ENCODE measurements at regions not wholly inside any gene's neighbourhood (a gene's known extent, or its start where the extent isn't known, plus 50 kb on each side); places are given as distances from the start of the nearest gene placed in this dataset.

GRCh38 chr1:55588309-55588708 lies 373.1 kb upstream of the USP24 start:
- no peak overlapping the region for H3K4me3 ChIP-seq (ENCODE audit: low read length)
- H3K36me3 ChIP-seq (ENCODE audit: control insufficient read depth, insufficient read depth, low read length), result no peaks in the 10 kb centered on the region
- peaks cover 6% of the 10 kb centered on the region for H3K4me1 ChIP-seq (ENCODE audit: control insufficient read depth, insufficient read depth, low read length)
- no peak for DNase-seq
- no peaks in the 10 kb centered on the region for H3K9me3 ChIP-seq (ENCODE audit: control insufficient read depth, low read length)
- H3K27ac ChIP-seq (ENCODE audit: low read depth, low read length), result no peak overlapping the region
- TF ChIP-seq CTCF (conservative IDR thresholded peaks at IDR 0.05), result no peak
- H3K27me3 Mint-ChIP-seq (ENCODE audit: insufficient read depth), result peaks cover 80% of the 10 kb centered on the region
- no peak overlapping the region for H3K27ac Mint-ChIP-seq
- H3K36me3 Mint-ChIP-seq (ENCODE audit: low read depth), result no peaks in the 10 kb centered on the region
- H3K4me1 Mint-ChIP-seq, result peaks cover 13% of the 10 kb centered on the region
- H3K27me3 ChIP-seq (ENCODE audit: control insufficient read depth, insufficient read depth, low read length, poor library complexity, severe bottlenecking), result peaks cover 88% of the 10 kb centered on the region
- no peaks in the 10 kb centered on the region for H3K9me3 Mint-ChIP-seq
- H3K9ac ChIP-seq (ENCODE audit: extremely low read depth, low read length, poor library complexity, severe bottlenecking), result no peak overlapping the region
- 84 to 87% methylated on average over 2 of the region's 2 CpGs for WGBS, 2 experiments (ENCODE audit: insufficient coverage in 1 of 2, insufficient read length in 1 of 2)
- H3K4me3 Mint-ChIP-seq, result no peak overlapping the region

GRCh38 chr1:55586771-55587170 lies 371.6 kb upstream of the USP24 start:
- H3K9me3 Mint-ChIP-seq, result no peaks in the 10 kb centered on the region
- H3K4me3 ChIP-seq (ENCODE audit: low read length), result no peak overlapping the region
- no peak overlapping the region for H3K27ac Mint-ChIP-seq
- peaks cover 78% of the 10 kb centered on the region for H3K27me3 ChIP-seq (ENCODE audit: control insufficient read depth, insufficient read depth, low read length, poor library complexity, severe bottlenecking)
- TF ChIP-seq CTCF (conservative IDR thresholded peaks at IDR 0.05), result no peak
- no peak for DNase-seq
- H3K4me1 Mint-ChIP-seq, result peaks cover 12% of the 10 kb centered on the region
- H3K36me3 Mint-ChIP-seq (ENCODE audit: low read depth), result no peaks in the 10 kb centered on the region
- no peaks in the 10 kb centered on the region for H3K36me3 ChIP-seq (ENCODE audit: control insufficient read depth, insufficient read depth, low read length)
- H3K27me3 Mint-ChIP-seq (ENCODE audit: insufficient read depth), result peaks cover 72% of the 10 kb centered on the region
- no peaks in the 10 kb centered on the region for H3K9me3 ChIP-seq (ENCODE audit: control insufficient read depth, low read length)
- no peak overlapping the region for H3K27ac ChIP-seq (ENCODE audit: low read depth, low read length)
- 99% methylated on average over 3 of the region's 3 CpGs; no CpG with 5 or more reads in 1 of the 2 experiments for WGBS, 2 experiments (ENCODE audit: insufficient coverage in 1 of 2, insufficient read length in 1 of 2)
- peaks cover 4% of the 10 kb centered on the region for H3K4me1 ChIP-seq (ENCODE audit: control insufficient read depth, insufficient read depth, low read length)
- H3K4me3 Mint-ChIP-seq, result no peak overlapping the region
- no peak overlapping the region for H3K9ac ChIP-seq (ENCODE audit: extremely low read depth, low read length, poor library complexity, severe bottlenecking)

- no peaks in the 10 kb centered on the region for H3K9me3 Mint-ChIP-seq
- Histone ChIP-seq H3K9me3 (ENCODE audit: control insufficient read depth, low read length) (no peaks in the 10 kb centered on the region), H3K27me3 (ENCODE audit: control insufficient read depth, insufficient read depth, low read length, poor library complexity, severe bottlenecking) (peaks cover 65% of the 10 kb centered on the region), H3K27ac (ENCODE audit: low read depth, low read length) (peak overlapping the region; percentile 76), H3K4me3 (ENCODE audit: low read length) (no peak overlapping the region), H3K36me3 (ENCODE audit: control insufficient read depth, insufficient read depth, low read length) (no peaks in the 10 kb centered on the region), H3K9ac (ENCODE audit: extremely low read depth, low read length, poor library complexity, severe bottlenecking) (no peak overlapping the region), H3K4me1 (ENCODE audit: control insufficient read depth, insufficient read depth, low read length) (peaks cover 4% of the 10 kb centered on the region)
- DNase-seq, result no peak
- H3K27ac Mint-ChIP-seq, result no peak overlapping the region
- H3K4me1 Mint-ChIP-seq, result peaks cover 12% of the 10 kb centered on the region
- H3K4me3 Mint-ChIP-seq, result no peak overlapping the region
- WGBS, 2 experiments (ENCODE audit: insufficient coverage in 1 of 2, insufficient read length in 1 of 2), result 88 to 100% methylated on average over 2 to 3 of the region's 3 CpGs
- no peaks in the 10 kb centered on the region for H3K36me3 Mint-ChIP-seq (ENCODE audit: low read depth)
- H3K27me3 Mint-ChIP-seq (ENCODE audit: insufficient read depth), result peaks cover 67% of the 10 kb centered on the region
- no peak for TF ChIP-seq CTCF (conservative IDR thresholded peaks at IDR 0.05)
These were observed 370.2 kb upstream of the USP24 start for GRCh38 chr1:55585402-55585792.

Measured in endodermal cell (in vitro differentiated cells).